ENCODE measurements at regions not wholly inside any gene's neighbourhood (a gene's known extent, or its start where the extent isn't known, plus 50 kb on each side); places are given as distances from the start of the nearest gene placed in this dataset.
A peak's percentile ranks its signal among the peaks of the same experiment; 100 is the strongest.

DNA sequence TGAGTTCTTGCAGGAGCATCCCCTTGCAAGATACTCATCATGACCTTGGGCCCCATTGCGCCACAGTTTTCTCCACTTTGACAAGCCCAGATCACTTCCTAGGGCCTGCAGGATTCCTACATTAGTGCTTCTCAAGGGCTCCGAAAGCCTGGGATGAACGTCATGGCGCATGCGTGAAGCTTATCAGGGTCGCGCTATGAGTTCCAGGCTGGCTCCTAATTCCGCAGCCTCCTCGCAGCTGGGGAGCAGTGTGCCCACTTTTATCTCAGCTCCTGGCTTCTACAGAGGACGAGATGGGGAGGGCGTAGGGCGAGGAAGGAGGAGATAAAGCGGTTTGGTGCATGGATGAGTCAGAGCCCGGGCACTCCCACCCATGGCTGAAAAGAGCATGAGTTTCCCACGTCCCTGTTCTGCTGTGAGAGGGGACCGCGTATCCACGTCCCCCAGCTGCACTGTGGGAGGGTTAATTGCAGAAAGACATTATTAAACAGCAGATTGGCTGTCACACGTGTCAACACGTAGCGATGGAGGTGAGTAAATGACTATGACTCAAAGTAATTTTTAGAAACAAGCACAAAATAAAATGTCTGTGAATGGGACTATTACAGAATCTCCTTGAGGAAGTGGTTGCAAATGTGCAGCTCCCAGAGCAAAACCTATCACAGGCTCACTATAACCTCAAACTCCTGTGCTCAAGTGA lies 72.9 kb upstream of the DSP start:
- H3K9me3 ChIP-seq (ENCODE audit: low read depth): no peaks in the 10 kb centered on the region
- TF ChIP-seq, protein P1, sequence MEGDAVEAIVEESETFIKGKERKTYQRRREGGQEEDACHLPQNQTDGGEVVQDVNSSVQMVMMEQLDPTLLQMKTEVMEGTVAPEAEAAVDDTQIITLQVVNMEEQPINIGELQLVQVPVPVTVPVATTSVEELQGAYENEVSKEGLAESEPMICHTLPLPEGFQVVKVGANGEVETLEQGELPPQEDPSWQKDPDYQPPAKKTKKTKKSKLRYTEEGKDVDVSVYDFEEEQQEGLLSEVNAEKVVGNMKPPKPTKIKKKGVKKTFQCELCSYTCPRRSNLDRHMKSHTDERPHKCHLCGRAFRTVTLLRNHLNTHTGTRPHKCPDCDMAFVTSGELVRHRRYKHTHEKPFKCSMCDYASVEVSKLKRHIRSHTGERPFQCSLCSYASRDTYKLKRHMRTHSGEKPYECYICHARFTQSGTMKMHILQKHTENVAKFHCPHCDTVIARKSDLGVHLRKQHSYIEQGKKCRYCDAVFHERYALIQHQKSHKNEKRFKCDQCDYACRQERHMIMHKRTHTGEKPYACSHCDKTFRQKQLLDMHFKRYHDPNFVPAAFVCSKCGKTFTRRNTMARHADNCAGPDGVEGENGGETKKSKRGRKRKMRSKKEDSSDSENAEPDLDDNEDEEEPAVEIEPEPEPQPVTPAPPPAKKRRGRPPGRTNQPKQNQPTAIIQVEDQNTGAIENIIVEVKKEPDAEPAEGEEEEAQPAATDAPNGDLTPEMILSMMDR (IDR thresholded peaks at IDR 0.05; ENCODE audit: low read depth, low read length): no peak
- peak in 1 of 2 donors; percentile 84 for DNase-seq (ENCODE audit: low read depth in 1 of 2, low spot score in 1 of 2)
- no peaks in the 10 kb centered on the region for H3K27me3 ChIP-seq
- H3K27ac ChIP-seq: peak overlapping the region; percentile 96
- peaks cover 51% of the 10 kb centered on the region for H3K4me1 ChIP-seq (ENCODE audit: low read depth)
- no peak overlapping the region for H3K4me3 ChIP-seq
- H3K36me3 ChIP-seq: no peaks in the 10 kb centered on the region

DNA sequence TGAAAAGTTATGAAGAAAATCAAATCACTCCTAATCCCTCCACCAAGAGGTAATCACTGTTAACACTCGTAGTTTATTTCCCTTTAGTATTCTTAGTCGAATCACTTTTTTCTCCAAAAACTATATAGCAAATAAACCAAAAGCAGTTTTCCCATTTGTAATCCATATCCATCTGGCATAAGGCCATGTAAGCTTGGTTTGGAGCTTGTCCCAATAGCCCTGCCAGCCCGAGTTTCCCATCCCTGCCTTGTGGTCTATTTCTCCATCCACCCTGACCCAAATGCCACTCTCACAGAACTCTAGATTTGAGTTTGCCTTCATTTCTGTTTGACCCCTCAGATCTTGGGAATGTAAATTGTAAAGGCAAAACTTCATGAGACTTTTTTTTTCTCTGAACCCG lies 71.8 kb upstream of the DSP start:
- peak in 1 of 2 donors; percentile 49 for DNase-seq (ENCODE audit: low read depth in 1 of 2, low spot score in 1 of 2)
- H3K9me3 ChIP-seq (ENCODE audit: low read depth): no peaks in the 10 kb centered on the region
- no peaks in the 10 kb centered on the region for H3K27me3 ChIP-seq
- H3K27ac ChIP-seq: peak overlapping the region; percentile 66
- TF ChIP-seq, protein P1 (IDR thresholded peaks at IDR 0.05; ENCODE audit: low read depth, low read length): no peak
- peaks cover 40% of the 10 kb centered on the region for H3K4me1 ChIP-seq (ENCODE audit: low read depth)
- H3K4me3 ChIP-seq: no peak overlapping the region
- H3K36me3 ChIP-seq: no peaks in the 10 kb centered on the region

DNA sequence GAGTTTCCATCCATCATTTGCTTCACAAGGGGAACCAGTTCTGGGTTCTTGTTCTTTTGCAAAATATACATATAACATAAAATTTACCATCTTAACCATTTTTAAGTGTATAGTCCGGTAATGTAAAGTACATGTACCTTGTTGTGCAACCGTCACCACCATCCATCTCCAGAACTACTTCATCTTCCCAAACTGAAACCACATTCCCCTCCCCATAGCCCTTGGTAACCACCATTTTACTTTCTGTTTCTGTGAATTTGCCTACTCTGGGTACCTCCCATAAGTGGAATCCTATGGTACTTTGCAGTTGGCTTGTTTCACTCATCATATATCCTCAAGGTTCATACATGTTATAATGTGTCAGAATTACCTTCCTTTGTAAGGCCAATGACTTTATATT lies 70.3 kb upstream of the DSP start:
- Histone ChIP-seq H3K9me3 (ENCODE audit: low read depth) (no peaks in the 10 kb centered on the region), H3K36me3 (no peaks in the 10 kb centered on the region), H3K27ac (peak overlapping the region; percentile 66), H3K4me3 (no peak overlapping the region), H3K4me1 (ENCODE audit: low read depth) (peaks cover 43% of the 10 kb centered on the region), H3K27me3 (no peaks in the 10 kb centered on the region)
- TF ChIP-seq, protein P1 (IDR thresholded peaks at IDR 0.05; ENCODE audit: low read depth, low read length): no peak
- no peak for DNase-seq (ENCODE audit: low read depth in 1 of 2, low spot score in 1 of 2)

DNA sequence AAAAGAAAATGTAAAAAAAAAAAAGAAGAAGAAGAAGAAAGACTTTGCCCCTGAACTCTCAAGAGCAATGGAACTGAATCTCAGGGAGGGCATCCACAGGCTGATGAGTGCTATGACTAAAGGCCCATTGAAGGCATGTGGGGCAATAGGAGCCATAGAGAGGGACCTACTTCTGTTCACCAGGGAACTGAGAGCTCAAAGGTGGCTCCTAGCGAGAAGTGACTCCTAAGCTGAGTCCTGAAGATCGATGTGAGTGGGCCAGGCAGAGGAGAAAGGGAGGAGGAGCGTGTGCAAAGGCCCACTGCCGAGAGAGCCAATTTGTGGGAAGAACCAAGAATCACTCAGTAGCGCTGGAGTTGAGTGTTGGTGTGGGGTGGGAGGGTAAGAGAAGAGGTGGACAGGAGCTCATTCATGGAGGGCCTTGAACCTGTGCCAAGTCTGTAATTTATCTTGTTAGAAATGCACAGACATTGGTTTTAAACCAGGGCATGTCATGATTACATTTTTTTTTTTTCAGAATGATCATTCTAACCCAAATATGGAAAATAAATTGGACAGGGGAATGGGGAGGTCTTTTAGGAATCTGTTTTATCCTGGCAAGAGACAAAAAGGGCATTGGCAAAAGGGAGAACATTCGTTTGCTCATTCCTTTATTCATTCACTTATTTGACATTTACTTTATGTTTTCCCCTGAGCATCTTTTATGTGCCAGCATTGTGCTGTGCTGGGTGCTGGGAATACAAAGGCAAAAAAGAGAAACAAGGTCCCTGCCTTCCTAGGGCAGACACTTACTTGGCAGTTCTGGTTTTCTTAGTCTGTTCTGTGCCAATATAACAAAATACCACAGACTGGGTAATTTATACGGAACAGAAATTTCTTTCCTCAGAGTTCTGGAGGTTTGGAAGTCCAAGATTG lies 67.4 kb upstream of the DSP start:
- Histone ChIP-seq H3K4me3 (no peak overlapping the region), H3K9me3 (ENCODE audit: low read depth) (no peaks in the 10 kb centered on the region), H3K36me3 (no peaks in the 10 kb centered on the region), H3K4me1 (ENCODE audit: low read depth) (peaks cover 29% of the 10 kb centered on the region), H3K27me3 (no peaks in the 10 kb centered on the region), H3K27ac (no peak overlapping the region)
- TF ChIP-seq, protein P1 (IDR thresholded peaks at IDR 0.05; ENCODE audit: low read depth, low read length): no peak
- no peak for DNase-seq (ENCODE audit: low read depth in 1 of 2, low spot score in 1 of 2)

DNA sequence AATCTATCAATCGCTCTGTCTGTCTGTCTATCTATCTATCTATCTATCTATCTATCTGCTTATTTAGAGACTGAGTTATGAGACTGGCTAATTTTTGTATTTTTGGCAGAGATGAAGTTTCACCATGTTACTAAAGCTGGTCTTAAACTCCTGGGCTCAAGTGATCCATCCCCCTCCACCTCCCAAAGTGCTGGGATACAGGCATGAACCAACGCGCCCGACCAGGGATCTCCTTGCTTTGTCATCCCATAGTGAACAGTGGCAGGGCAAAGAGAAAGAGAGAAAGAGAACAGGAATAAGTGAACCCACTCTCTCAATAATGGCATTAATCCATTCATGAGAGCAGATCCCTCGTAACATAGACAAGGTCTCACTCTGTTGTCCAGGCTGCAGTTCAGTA lies 66.4 kb upstream of the DSP start:
- H3K27ac ChIP-seq: no peak overlapping the region
- H3K36me3 ChIP-seq: no peaks in the 10 kb centered on the region
- H3K27me3 ChIP-seq: no peaks in the 10 kb centered on the region
- TF ChIP-seq, protein P1 (IDR thresholded peaks at IDR 0.05; ENCODE audit: low read depth, low read length): no peak
- no peak overlapping the region for H3K4me3 ChIP-seq
- H3K9me3 ChIP-seq (ENCODE audit: low read depth): no peaks in the 10 kb centered on the region
- no peak for DNase-seq (ENCODE audit: low read depth in 1 of 2, low spot score in 1 of 2)
- peaks cover 30% of the 10 kb centered on the region for H3K4me1 ChIP-seq (ENCODE audit: low read depth)
